ENCODE measurements at regions not wholly inside any gene's neighbourhood (a gene's known extent, or its start where the extent isn't known, plus 50 kb on each side); places are given as distances from the start of the nearest gene placed in this dataset.
"Not testable (repeated sequence)": the region's sequence is repeated elsewhere in the genome, so short reads cannot be mapped to it uniquely, and the experiment has no call there.

DNA sequence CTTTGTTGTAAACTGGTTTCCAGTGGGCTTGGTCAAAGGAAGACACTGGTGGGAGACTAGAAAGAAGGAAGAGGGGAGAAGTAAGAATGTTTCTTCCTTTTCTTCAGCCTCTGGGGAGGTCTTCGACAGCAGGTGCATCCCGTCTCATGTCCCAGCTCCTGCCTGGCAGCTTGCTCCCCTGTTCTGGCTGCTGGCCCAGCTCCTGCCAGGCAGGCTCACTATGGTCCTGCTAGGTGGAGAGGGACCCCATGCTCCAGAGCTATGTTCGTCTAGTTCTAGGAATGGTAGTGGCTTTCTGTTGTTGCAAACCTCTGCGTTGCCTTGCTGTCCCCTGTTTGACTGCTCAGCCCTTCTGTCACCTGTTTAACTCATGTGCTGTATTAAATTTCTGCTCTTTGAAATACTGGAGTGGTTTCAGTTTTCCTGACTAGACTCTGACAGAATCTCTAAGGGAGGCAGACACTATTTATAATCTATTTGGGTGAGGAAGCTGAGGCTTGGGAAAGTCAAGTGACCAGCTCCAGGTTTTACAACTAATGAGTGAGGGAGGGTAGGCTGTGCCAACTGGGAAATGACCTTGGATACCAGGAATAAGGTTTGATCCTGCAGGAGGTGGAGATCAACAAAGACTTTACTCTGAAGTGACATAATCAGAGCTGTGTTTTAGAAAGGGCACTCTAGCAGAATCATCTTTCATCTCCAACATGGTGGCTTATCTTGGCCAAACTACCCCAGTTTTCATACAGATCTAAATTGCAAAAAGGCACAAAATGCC lies 94.7 kb upstream of the DDHD1 start:
- peak in 1 of 4 donors; percentile 7 for DNase-seq (ENCODE audit: low read depth in 4 of 4, low spot score in 3 of 4)

DNA sequence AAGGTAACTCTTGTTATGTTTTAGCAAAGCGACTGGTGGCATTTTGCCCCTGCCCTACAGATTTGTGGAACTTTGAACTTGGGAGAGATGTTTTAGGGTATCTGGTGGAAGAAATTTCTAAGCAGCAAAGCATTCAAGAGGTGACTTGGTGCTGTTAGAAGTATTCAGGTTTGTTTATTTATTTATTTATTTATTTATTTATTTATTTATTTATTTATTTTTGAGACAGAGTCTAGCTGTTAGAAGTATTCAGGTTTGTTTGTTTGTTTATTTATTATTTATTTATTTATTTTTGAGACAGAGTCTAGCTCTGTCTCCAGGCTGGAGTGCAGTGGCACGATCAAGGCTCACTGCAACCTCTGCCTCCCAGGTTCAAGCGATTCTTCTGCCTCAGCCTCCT lies 89.8 kb upstream of the DDHD1 start:
- DNase-seq (ENCODE audit: low read depth in 4 of 4, low spot score in 3 of 4): not testable (repeated sequence)

DNA sequence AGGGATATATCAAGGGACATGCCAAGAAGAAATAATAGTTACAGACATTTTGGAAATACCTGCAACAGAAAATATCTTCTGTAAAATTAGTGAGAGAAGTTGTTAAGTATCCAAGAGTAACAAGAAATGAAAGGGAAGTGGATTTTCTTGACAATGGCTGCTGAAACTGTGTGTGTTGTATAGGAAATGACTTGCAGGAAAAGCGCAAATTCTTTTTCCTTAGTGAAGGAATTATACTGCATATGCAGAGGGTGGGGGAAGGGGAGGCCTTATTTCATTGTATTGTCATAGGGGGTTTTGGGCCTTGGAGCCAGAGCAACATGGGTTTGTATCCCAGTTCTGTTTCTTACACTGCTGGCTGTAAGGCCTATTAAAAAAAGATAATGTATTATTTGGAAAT lies 84.4 kb upstream of the DDHD1 start:
- no peak for DNase-seq (ENCODE audit: low read depth in 4 of 4, low spot score in 3 of 4)

DNA sequence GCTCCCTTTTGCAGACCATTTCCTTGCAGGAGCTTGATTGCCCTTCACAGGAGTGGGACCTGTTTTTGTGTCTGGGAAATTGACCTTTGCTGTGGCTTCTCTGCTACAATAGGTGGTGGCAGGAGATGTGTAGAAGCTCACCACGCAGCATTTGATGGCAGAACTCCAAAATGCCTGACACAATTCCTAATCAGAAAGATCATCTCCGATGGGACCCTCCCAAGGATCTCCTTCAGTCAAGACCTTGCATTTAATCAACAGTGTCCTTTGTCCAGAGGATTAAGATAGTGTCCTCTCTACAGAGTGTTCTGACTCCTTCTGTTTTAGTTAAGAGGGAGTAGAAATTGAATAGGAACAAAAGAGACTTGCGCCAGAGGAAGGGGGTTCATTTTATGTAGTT lies 83.6 kb upstream of the DDHD1 start:
- DNase-seq (ENCODE audit: low read depth in 4 of 4, low spot score in 3 of 4): no peak

DNA sequence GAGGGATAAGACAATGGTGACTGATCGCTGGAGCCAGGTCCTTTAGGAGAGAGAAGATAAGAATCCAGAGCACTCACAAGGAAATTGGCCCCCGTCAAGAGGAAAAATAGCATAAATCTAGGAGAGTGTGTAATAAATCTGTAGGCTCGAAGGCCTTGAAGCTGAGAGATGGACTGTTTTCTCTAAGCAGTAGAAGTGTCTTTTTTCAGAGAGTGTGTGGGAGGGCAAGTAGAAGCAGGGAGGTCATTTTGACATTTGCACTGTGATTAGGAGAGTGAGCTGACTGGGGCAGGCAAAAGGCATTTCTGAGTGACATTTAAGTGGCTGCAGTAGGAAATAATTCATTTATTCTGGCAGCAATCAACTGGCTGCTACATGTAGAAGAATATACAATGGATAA lies 78.0 kb upstream of the DDHD1 start:
- no peak for DNase-seq (ENCODE audit: low read depth in 4 of 4, low spot score in 3 of 4)

DNA sequence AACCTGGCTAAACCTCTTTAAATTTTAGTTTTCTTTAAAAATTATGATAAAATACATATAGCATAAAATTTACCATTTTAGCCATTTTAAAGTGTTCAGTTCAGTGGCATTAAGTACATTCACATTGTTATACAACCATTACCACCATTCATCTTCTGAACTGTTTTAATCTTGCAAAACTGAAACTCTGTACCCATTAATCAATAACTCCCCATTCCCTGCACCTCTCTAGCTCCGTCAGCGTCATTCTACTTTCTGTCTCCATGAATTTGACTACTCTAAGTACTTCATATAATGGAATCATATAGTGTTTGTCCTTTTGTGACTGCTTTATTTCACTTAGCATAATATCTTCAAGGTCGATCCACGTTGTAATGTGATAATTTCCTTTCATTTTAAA lies 75.8 kb upstream of the DDHD1 start:
- DNase-seq (ENCODE audit: low read depth in 4 of 4, low spot score in 3 of 4): no peak

DNA sequence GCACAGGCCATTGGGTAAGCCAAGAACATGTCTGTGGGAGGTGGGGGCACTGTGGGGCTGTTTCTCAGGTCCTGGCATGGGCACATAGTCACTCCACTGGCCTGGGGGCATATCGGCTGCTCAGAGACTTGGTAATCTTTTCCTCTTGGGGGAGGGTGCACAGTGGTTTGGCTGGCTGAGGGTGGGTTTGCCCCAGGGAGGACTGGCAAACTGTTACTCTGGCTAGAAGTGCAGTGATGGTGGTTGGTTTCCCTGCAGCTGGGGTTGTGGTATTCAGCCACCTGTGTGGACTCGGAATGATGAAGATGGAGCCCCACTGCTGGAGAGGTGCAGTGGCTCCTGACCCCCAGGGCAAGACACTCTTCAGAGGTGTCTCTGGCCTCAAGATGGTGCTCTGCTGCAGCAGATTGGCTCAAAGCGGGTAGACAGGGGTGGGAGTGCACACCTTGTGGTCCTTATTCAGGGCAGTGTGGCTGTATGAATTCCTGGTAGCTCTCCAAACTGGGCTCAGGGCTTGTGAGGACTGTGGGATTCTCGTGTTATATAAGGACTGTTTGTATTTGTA lies 74.1 kb upstream of the DDHD1 start:
- no peak for DNase-seq (ENCODE audit: low read depth in 4 of 4, low spot score in 3 of 4)

DNA sequence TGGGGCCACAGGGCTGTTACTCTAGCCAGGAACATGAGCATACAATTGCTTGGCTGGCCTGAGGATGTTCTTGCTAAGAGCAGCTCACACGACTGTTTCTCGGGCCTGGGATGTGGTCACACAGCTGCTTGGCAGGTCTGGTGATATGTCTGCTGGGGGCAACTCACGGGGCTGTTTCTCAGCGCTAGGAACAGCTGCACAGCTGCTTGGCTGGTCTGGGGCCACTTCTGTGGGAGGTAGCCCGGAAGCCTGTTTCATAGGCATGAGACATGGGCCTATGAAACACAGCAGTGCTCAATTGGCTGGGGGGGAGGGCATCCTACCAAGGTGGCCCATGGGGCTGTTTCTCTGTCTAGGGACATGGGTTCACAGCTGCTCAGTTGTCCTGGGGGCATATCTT lies 73.4 kb upstream of the DDHD1 start:
- DNase-seq (ENCODE audit: low read depth in 4 of 4, low spot score in 3 of 4): no peak

DNA sequence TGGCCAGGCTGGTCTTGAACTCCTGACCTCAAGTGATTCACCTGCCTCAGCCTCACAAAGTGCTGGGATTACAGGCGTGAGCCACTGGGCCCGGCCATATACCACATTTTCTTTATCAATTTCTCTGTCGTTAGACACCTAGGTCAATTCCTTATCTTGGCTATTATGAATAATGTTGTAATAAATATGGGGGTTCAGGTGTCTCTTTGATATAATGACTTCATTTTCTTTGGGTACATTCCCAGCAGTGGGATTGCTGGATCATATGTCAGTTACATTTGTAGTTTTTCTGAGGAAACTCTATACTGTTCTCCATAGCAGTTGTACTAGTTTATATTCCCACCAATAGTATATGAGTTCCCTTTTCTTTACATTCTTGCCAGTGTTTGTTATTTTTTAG lies 67.8 kb upstream of the DDHD1 start:
- no peak for DNase-seq (ENCODE audit: low read depth in 4 of 4, low spot score in 3 of 4)

DNA sequence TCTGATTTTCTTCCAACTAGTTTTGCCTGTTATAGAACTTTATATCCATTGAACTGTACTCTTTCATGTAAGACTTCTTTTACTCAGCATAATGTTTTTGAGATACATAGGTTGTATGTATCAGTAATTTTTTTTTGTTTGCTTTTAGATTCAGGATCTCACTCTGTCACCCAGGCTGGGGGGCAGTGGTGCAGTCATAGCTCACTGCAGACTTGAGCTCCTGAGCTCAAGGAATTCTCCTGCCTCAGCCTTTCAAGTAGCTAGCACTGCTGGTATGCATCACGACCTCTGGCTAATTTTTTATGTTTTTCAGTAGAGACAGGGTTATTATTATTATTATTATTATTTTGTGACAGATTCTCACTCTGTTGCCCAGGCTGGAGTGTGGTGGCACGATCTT lies 65.0 kb upstream of the DDHD1 start:
- DNase-seq (ENCODE audit: low read depth in 4 of 4, low spot score in 3 of 4): no peak

DNA sequence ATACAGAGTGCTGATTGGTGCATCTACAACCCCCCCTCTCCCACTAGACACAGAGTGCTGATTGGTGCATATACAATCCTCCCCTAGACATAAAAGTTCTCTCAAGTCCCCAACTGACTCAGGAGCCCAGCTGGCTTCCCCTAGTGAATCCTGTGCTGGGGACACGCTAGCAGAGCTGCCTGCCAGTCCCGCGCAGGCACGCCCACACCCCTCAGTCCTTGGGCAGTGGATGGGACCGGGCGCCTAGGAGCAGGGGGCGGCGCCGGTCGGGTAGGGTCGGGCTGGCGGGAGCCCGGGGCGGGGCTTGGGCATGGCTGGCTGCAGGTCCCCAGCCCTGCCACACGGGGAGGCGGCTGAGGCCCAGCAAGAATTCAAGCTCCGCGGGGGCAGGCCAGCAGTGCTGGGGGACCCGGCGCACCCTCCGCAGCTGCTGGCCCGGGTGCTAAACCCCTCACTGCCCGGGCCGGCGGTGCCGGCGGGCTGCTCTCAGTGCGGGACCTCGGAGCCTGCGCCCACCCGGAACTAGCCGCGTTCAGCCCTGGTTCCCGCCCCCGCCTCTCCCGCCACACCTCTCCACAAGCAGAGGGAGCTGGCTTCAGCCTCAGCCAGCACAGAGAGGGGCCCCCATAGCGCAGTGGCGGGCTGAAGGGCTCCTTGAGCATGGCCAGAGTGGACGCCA lies 64.3 kb upstream of the DDHD1 start:
- DNase-seq (ENCODE audit: low read depth in 4 of 4, low spot score in 3 of 4): peak in 2 of 4 donors; percentile 44 to 46

DNA sequence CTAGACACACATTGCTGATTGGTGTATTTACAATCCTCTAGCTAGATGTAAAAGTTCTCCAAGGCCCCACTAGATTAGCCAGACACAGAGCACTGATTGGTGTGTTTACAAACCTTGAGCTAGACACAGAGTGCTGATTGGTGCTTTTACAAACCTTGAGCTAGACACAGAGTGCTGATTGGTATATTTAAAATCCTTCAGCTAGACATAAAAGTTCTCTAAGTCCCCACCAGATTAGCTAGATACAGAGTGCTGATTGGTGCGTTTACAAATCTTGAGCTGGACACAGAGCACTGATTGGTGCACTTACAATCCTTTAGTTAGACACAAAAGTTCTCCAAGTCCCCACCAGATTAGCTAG lies 63.8 kb upstream of the DDHD1 start:
- not testable (repeated sequence) for DNase-seq (ENCODE audit: low read depth in 4 of 4, low spot score in 3 of 4)

DNA sequence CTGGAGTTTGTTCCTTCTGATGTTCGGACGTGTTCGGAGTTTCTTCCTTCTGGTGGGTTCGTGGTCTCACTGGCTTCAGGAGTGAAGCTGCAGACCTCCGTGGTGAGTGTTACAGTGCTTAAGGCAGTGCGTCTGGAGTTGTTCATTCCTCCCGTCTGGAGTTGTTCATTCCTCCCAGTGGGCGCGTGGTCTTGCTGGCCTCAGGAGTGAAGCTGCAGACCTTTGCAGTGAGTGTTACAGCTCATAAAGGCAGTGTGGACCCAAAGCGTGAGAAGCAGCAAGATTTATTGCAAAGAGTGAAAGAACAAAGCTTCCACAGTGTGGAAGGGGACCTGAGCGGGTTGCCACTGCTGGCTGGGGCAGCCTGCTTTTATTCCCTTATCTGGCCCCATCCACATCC lies 63.4 kb upstream of the DDHD1 start:
- not testable (repeated sequence) for DNase-seq (ENCODE audit: low read depth in 4 of 4, low spot score in 3 of 4)

DNA sequence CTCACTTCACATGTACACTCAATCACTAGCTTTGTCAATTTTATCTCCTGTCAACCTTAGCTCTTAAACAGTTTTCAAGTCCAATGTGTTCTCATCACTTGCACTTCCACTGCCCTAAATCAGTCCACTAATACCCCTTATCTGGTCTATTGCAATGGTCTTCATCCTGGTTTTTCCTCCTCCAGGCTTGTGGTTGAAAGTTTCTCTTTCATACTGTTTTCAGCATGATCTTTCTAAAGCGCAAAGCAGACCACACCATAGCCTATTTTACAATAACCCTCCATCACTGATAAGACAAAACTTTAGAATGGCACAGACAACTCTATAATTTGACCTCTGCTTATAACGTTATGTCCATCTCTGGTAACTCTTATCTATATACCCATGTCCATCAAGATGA lies 62.0 kb upstream of the DDHD1 start:
- no peak for DNase-seq (ENCODE audit: low read depth in 4 of 4, low spot score in 3 of 4)

DNA sequence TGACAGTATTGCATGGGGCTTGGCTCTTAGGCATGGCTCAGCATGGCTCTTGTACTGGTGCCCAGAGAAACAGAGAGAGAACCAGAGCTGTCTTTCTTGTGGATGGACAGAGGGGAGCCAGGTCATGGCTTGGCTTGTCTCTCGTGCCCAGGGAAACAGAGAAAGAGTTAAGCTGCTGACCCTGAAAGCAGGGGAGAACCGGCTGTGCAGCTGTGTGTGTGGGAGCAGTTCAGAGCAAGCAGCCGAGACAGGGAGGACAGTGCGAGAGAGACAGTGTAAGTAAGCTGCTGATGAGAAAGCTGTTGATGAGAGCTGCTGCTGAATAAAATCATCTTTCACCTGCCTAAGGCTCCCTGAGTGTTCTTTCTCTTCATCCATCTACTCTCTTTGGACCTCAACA lies 61.3 kb upstream of the DDHD1 start:
- no peak for DNase-seq (ENCODE audit: low read depth in 4 of 4, low spot score in 3 of 4)

DNA sequence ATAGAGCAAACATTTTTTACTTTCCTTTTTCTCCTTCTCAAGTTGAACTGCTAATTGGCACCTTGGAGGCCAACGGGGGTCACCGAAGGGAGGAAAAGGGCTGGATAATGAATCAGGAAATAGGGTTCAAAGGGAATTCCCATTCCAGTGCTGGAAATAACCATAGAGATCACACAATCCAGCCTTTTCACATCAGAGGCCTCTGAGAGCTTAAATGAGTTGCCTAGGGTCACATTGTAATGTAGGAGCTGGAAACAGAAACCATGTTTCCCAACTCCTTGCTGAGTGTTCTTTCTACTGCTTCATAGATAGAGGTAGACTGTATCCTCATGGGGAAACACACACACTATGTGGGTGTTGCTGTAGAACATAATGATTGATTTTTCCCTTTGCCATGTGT lies 60.6 kb upstream of the DDHD1 start:
- no peak for DNase-seq (ENCODE audit: low read depth in 4 of 4, low spot score in 3 of 4)

DNA sequence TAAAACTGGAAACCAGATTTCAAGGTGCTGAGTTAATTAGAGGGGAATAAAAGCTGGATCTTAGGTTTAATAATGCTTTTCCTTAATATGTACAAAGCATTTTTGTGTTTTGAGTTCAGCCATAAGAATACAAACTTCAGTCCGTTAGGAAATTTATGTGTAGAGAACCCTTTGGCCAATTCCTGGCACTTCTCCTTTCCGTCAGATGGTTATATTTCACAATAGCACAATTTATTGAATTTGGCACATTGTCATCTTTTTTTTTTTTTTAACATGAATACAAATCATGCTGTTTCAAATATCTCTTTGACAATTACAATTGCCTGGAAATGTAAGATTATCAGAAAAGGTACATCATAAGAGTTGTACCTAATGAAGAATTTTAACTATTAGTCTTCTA lies 56.2 kb upstream of the DDHD1 start:
- DNase-seq (ENCODE audit: low read depth in 4 of 4, low spot score in 3 of 4): no peak

Measured in left renal pelvis (tissue), 4 donors.